HL-60 (cell line): ENCODE measurements at regions not wholly inside any gene's neighbourhood (a gene's known extent, or its start where the extent isn't known, plus 50 kb on each side); places are given as distances from the start of the nearest gene placed in this dataset.

Experiments
- CTCF ChIP-seq: IDR thresholded peaks from one replicate; pipeline ENCODE4 v1.5.1; 2011; ENCODE audit warnings: low read length, control low read depth, inconsistent platforms; ENCODE audit not compliant: insufficient read depth
- POLR2AphosphoS5 ChIP-seq: IDR thresholded peaks from 2 replicates; pipeline ENCODE4 v1.6.1; 2012; ENCODE audit warnings: low read depth
- REST ChIP-seq: IDR thresholded peaks from 2 replicates; pipeline ENCODE4 v1.6.1; 2012; ENCODE audit warnings: low read depth; ENCODE audit not compliant: insufficient replicate concordance
- SPI1 ChIP-seq: IDR thresholded peaks from 2 replicates; pipeline ENCODE4 v1.6.1; 2012; ENCODE audit warnings: low read depth, mild to moderate bottlenecking, borderline replicate concordance

GRCh38 chr4:62360156-62360545 is 1160.0 kb downstream of the ADGRL3 start:
- TF ChIP-seq CTCF (no peak), POLR2AphosphoS5 (no peak), REST (no peak), SPI1 (no peak)
